SH-SY5Y (cell line): ENCODE measurements at regions not wholly inside any gene's neighbourhood (a gene's known extent, or its start where the extent isn't known, plus 50 kb on each side); places are given as distances from the start of the nearest gene placed in this dataset.

Source experiments
- GATA2 ChIP-seq: IDR thresholded peaks from 2 replicates; pipeline ENCODE4 v1.6.1; 2011; ENCODE audit warnings: mild to moderate bottlenecking, low read depth, low read length
- GATA3 ChIP-seq: IDR thresholded peaks from 2 replicates; pipeline ENCODE4 v1.6.1; 2011; ENCODE audit warnings: low read depth, mild to moderate bottlenecking, low read length, moderate library complexity

DNA sequence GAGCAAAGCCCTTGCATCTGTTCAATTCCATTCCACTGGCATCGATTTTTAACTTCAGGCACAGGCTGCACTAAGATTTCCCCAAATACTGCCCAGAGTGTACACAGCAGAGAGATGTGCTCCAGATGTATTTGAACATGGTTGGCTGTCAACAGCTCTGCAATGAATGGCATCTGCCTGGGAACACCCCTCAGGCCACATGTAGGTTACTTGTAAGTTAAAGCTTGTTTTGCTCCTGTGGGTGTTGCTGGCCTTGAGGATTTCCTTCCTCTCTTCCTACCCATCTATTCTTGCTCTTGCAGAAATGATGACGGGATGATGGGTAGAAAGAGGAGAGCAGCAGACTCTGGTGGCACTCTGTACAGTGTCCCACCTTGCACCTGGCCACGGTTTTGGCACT lies 69.3 kb upstream of the HELT start:
- no peak for TF ChIP-seq GATA3
- TF ChIP-seq GATA2 = no peak

- TF ChIP-seq GATA3 (no peak), GATA2 (no peak)
These were observed 68.0 kb upstream of the HELT start for GRCh38 chr4:184950117-184950830.

DNA sequence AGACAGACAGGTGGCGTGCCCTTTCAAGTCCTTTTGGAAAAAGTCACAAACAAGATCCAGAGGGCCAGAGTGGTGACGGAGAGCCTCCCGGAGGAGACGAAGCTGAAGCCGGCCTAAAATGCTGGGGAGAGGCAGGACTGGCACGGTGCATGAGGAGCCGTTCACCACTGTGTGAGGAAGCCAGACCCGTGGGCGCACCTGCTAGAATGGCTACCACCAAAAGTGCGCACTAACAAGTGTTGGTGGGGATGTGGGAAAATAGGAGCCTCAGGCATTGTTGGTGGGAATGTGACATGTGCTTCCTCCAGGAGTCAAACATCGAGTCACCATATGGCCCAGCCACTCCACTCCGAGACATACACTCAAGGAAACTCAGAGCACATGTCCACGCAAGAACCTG lies 67.4 kb upstream of the HELT start:
- TF ChIP-seq GATA3 (no peak), GATA2 (no peak)

GRCh38 chr4:184951668-184952160 lies 66.6 kb upstream of the HELT start:
- TF ChIP-seq GATA2 (no peak), GATA3 (no peak)

- no peak for TF ChIP-seq GATA2
- no peak for TF ChIP-seq GATA3
These were observed 65.8 kb upstream of the HELT start for GRCh38 chr4:184952522-184952921.

GRCh38 chr4:184953421-184953945 lies 64.8 kb upstream of the HELT start:
- TF ChIP-seq GATA3 (no peak), GATA2 (no peak)

DNA sequence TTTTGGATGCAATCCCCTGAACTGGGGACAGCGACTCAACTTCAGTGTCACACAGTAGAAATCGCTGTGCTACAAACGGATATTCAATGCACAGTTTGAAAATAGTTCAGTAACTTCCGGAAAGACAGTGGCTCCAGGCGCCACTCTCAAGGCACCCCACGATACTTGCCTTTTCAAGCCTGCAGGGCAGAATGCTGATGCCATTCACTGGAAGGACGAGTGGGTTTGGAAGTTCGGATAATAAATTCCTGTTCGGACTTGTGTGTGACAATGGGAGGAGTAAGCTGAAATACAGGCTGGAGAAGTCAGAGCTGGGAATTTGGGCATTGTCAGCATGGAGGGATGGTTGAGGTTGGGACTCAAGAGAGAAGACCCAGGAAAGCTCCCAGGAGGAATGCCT lies 64.3 kb upstream of the HELT start:
- TF ChIP-seq GATA3 (no peak), GATA2 (no peak)

DNA sequence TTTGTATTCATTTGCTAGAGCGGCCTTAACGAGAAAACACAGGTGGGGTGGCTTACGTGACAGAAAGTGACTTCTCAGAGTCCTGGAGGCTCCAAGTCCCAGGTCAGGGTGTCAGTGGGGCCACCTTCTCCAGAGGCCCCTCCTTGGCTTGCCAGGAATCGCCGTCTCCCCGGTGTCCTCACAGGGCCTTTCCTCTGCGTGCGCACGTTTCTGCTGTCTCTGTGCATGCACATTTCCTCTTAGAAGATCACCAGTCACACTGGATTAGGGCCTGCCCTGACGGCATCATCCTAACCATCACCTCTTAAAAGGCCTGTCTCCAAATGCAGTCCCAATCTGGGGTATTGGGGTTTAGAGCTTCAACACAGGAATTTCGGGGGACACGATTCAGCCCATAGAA lies 63.8 kb upstream of the HELT start:
- TF ChIP-seq GATA3 (no peak), GATA2 (no peak)

- TF ChIP-seq GATA2 (no peak), GATA3 (no peak)
These were observed 63.2 kb upstream of the HELT start for GRCh38 chr4:184955116-184955515.

GRCh38 chr4:184955636-184956035 lies 62.7 kb upstream of the HELT start:
- TF ChIP-seq GATA2 (no peak), GATA3 (no peak)

- TF ChIP-seq GATA2 (no peak), GATA3 (no peak)
These were observed 60.7 kb upstream of the HELT start for GRCh38 chr4:184957446-184958115.

GRCh38 chr4:184958127-184958922 lies 60.0 kb upstream of the HELT start:
- TF ChIP-seq GATA2 (no peak), GATA3 (no peak)

DNA sequence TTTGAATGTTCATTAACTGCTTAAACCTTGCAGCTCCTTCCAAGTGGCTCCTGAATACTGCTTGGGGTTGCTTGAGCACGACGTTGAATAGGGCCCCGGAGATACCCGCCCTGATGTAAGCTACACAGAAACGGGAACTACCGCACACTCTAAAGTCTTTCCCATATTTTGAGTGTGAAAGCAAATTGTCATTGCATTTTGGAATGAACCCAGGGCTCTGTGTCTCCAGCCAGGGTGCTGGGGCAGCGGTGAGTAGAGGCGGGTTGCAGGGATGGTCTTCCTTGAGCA lies 59.4 kb upstream of the HELT start:
- TF ChIP-seq GATA2 = no peak
- TF ChIP-seq GATA3 = no peak

DNA sequence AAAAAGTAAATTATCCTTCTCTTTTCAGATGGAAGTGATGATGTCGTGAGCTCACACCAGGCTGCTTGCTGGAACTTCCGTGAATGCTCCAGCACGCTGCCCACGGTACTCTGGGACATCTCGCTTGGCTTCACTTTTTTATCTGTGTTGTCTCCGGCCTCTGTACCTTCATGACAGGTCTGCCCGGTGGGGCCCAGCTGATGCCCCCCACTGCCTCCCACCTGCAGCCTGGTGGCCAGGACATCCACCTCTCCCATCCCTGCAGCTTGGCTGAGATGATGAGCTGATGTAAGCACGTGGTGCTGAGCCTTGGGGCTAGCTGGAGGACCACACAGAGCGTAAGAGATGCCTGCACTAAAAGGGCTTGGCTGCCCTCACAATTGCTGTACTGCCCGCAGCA lies 59.0 kb upstream of the HELT start:
- TF ChIP-seq GATA2 (no peak), GATA3 (no peak)
